GM23338 (cell line): ENCODE measurements at regions not wholly inside any gene's neighbourhood (a gene's known extent, or its start where the extent isn't known, plus 50 kb on each side); places are given as distances from the start of the nearest gene placed in this dataset.

Experiments used
- ATAC-seq: fragments of 200-7000 bp; cut with Tn5 transposase; 3 replicates; pipeline ENCODE4 v1.9.1; 2020
- DNase-seq: peaks from one replicate; pipeline ENCODE4 v3.0.0-alpha.2; 2015; ENCODE audit warnings: low spot score
- H2AFZ ChIP-seq: fragments of 200-600 bp; sonication (generic); 2 replicates; pipeline ENCODE4 v1.8.0; 2016; ENCODE audit warnings: antibody characterized with exemption, mild to moderate bottlenecking, moderate library complexity
- H3F3A ChIP-seq: fragments of 200-600 bp; sonication (generic); replicated peaks from 2 replicates; pipeline ENCODE4 v1.8.0; 2017; ENCODE audit warnings: antibody characterized with exemption, mixed run types, low read depth
- H3K27ac ChIP-seq: fragments of 200-600 bp; sonication (generic); 2 replicates; pipeline ENCODE4 v1.6.1; 2016; ENCODE audit warnings: low read depth
- H3K27me3 ChIP-seq: fragments of 200-600 bp; sonication (generic); 2 replicates; pipeline ENCODE4 v1.8.0; 2016; ENCODE audit warnings: mild to moderate bottlenecking, mixed run types, moderate library complexity; ENCODE audit not compliant: insufficient read depth
- H3K36me3 ChIP-seq: fragments of 200-600 bp; sonication (generic); 2 replicates; pipeline ENCODE4 v1.8.0; 2016; ENCODE audit warnings: mild to moderate bottlenecking; ENCODE audit not compliant: insufficient read depth
- H3K4me1 ChIP-seq: fragments of 200-600 bp; sonication (generic); 2 replicates; pipeline ENCODE4 v1.8.0; 2016; ENCODE audit warnings: mild to moderate bottlenecking, moderate library complexity; ENCODE audit not compliant: insufficient read depth
- H3K4me2 ChIP-seq: fragments of 200-600 bp; sonication (generic); 2 replicates; pipeline ENCODE4 v1.7.1; 2017; ENCODE audit warnings: mixed run types
- H3K4me3 ChIP-seq: fragments of 200-600 bp; sonication (generic); 2 replicates; pipeline ENCODE4 v1.6.1; 2016; ENCODE audit warnings: mixed run types
- H3K79me2 ChIP-seq: fragments of 200-600 bp; sonication (generic); replicated peaks from 2 replicates; pipeline ENCODE4 v1.8.0; 2017; ENCODE audit warnings: mild to moderate bottlenecking; ENCODE audit not compliant: insufficient read depth
- H3K9me2 ChIP-seq: fragments of 200-600 bp; sonication (generic); 2 replicates; pipeline ENCODE4 v1.8.0; 2017; ENCODE audit not compliant: insufficient read depth
- H4K20me1 ChIP-seq: fragments of 200-600 bp; sonication (generic); replicated peaks from 2 replicates; pipeline ENCODE4 v1.8.0; 2017; ENCODE audit warnings: mild to moderate bottlenecking; ENCODE audit not compliant: insufficient read depth
- H3K27ac Mint-ChIP-seq: 2 replicates; pipeline ENCODE4 v1.8.0; 2020; ENCODE audit warnings: inconsistent platforms, mild to moderate bottlenecking, moderate library complexity, mixed read lengths
- H3K27me3 Mint-ChIP-seq: 3 replicates; pipeline ENCODE4 v1.8.0; 2022; ENCODE audit warnings: low read depth, mild to moderate bottlenecking, moderate library complexity, mixed read lengths, inconsistent platforms; ENCODE audit not compliant: insufficient read depth, poor library complexity
- H3K36me3 Mint-ChIP-seq: 3 replicates; pipeline ENCODE4 v1.8.0; 2021; ENCODE audit warnings: low read depth, mild to moderate bottlenecking, inconsistent platforms, moderate library complexity, mixed read lengths
- H3K4me1 Mint-ChIP-seq: 3 replicates; pipeline ENCODE4 v1.8.0; 2020; ENCODE audit warnings: mild to moderate bottlenecking, inconsistent platforms, mixed read lengths
- H3K4me3 Mint-ChIP-seq: 3 replicates; pipeline ENCODE4 v1.8.0; 2021; ENCODE audit warnings: moderate library complexity, mild to moderate bottlenecking, inconsistent platforms, mixed read lengths
- H3K9me3 Mint-ChIP-seq: 3 replicates; pipeline ENCODE4 v1.8.0; 2020; ENCODE audit warnings: moderate library complexity, mild to moderate bottlenecking, inconsistent platforms, mixed read lengths
- CREB1 ChIP-seq: fragments of 250-450 bp; sonication (Bioruptor Pico); IDR thresholded peaks from 2 replicates; pipeline ENCODE4 v1.5.0; 2020; ENCODE audit warnings: low read depth, mild to moderate bottlenecking, moderate library complexity
- CTCF ChIP-seq, 2 experiments: fragments of 200-600 bp in 1 of 2; sonication (generic) in 1 of 2; conservative IDR thresholded peaks; 2 replicates each; pipeline versions ENCODE4 v1.5.1 to v1.6.1; 2016 to 2017; ENCODE audit warnings: antibody characterized with exemption in 2 of 2, low read depth in 2 of 2, mild to moderate bottlenecking in 2 of 2, moderate library complexity in 1 of 2
- NANOG ChIP-seq: IDR thresholded peaks from 2 replicates; pipeline ENCODE4 v1.6.1; 2016; ENCODE audit warnings: antibody characterized with exemption, borderline replicate concordance
- POLR2AphosphoS5 ChIP-seq: IDR thresholded peaks from 2 replicates; pipeline ENCODE4 v1.6.1; 2016; ENCODE audit warnings: antibody characterized with exemption, low read depth
- ZNF114 ChIP-seq: fragments of 250-450 bp; sonication (Bioruptor Pico); IDR thresholded peaks from 2 replicates; pipeline ENCODE4 v1.5.0; 2020; ENCODE audit warnings: mild to moderate bottlenecking, moderate library complexity
- ZNF331 ChIP-seq: fragments of 250-450 bp; sonication (Bioruptor Pico); IDR thresholded peaks from 2 replicates; pipeline ENCODE4 v1.5.0; 2020; ENCODE audit warnings: low read depth, mild to moderate bottlenecking, moderate library complexity
- ZNF462 ChIP-seq: fragments of 250-450 bp; sonication (Bioruptor Pico); IDR thresholded peaks from 2 replicates; pipeline ENCODE4 v1.5.0; 2020; ENCODE audit warnings: mild to moderate bottlenecking, moderate library complexity

GRCh38 chr7:153087498-153087897, 327.9 kb downstream of the ACTR3B start:
- H3F3A ChIP-seq: no peaks in the 10 kb centered on the region
- H3K9me2 ChIP-seq: no peaks in the 10 kb centered on the region
- no peak overlapping the region for H3K4me2 ChIP-seq
- H3K4me3 ChIP-seq: no peak overlapping the region
- H3K4me1 ChIP-seq: no peaks in the 10 kb centered on the region
- DNase-seq (no peak), ATAC-seq (no peak)
- H3K4me3 Mint-ChIP-seq: no peak overlapping the region
- H4K20me1 ChIP-seq: no peaks in the 10 kb centered on the region
- peaks cover 2% of the 10 kb centered on the region for H3K27me3 Mint-ChIP-seq
- no peaks in the 10 kb centered on the region; the same call in 2 of the 3 replicates for H3K36me3 Mint-ChIP-seq
- H3K27ac Mint-ChIP-seq: no peak overlapping the region
- no peaks in the 10 kb centered on the region for H3K36me3 ChIP-seq
- H3K9me3 Mint-ChIP-seq: no peaks in the 10 kb centered on the region
- H3K4me1 Mint-ChIP-seq: peaks cover 8% of the 10 kb centered on the region
- TF ChIP-seq ZNF462 (CRISPR knock-in tag) (no peak), CTCF (conservative IDR thresholded peaks at IDR 0.05; ENCODE audit: low read depth in 2 of 2) (no peak)
- no peak overlapping the region for H2AFZ ChIP-seq
- H3K27ac ChIP-seq: no peak overlapping the region
- H3K27me3 ChIP-seq: no peaks in the 10 kb centered on the region
- no peaks in the 10 kb centered on the region for H3K79me2 ChIP-seq

GRCh38 chr7:153088601-153089000, 329.0 kb downstream of the ACTR3B start:
- Histone ChIP-seq H4K20me1 (no peaks in the 10 kb centered on the region), H3K4me2 (no peak overlapping the region), H3K4me1 (no peaks in the 10 kb centered on the region), H3K36me3 (no peaks in the 10 kb centered on the region), H3K9me2 (no peaks in the 10 kb centered on the region), H3K27ac (no peak overlapping the region), H2AFZ (no peak overlapping the region), H3K27me3 (no peaks in the 10 kb centered on the region), H3K79me2 (no peaks in the 10 kb centered on the region), H3K4me3 (no peak overlapping the region), H3F3A (no peaks in the 10 kb centered on the region)
- H3K36me3 Mint-ChIP-seq: no peaks in the 10 kb centered on the region
- ATAC-seq: no peak
- no peak for DNase-seq
- peaks cover 7% of the 10 kb centered on the region for H3K4me1 Mint-ChIP-seq
- H3K27me3 Mint-ChIP-seq: peaks cover 2% of the 10 kb centered on the region
- H3K9me3 Mint-ChIP-seq: no peaks in the 10 kb centered on the region
- no peak overlapping the region for H3K27ac Mint-ChIP-seq
- H3K4me3 Mint-ChIP-seq: no peak overlapping the region
- TF ChIP-seq ZNF114 (CRISPR knock-in tag): no peak
- no peak for TF ChIP-seq CREB1 (CRISPR knock-in tag)
- no peak for TF ChIP-seq ZNF331 (CRISPR knock-in tag)
- TF ChIP-seq POLR2AphosphoS5: no peak
- TF ChIP-seq NANOG: no peak
